NCI-H2171 (cell line): ENCODE measurements at regions not wholly inside any gene's neighbourhood (a gene's known extent, or its start where the extent isn't known, plus 50 kb on each side); places are given as distances from the start of the nearest gene placed in this dataset.

Experiments used
- DNase-seq: peaks from one replicate; lab custom pipeline; 2025; lab: John Stamatoyannopoulos, UW

DNA sequence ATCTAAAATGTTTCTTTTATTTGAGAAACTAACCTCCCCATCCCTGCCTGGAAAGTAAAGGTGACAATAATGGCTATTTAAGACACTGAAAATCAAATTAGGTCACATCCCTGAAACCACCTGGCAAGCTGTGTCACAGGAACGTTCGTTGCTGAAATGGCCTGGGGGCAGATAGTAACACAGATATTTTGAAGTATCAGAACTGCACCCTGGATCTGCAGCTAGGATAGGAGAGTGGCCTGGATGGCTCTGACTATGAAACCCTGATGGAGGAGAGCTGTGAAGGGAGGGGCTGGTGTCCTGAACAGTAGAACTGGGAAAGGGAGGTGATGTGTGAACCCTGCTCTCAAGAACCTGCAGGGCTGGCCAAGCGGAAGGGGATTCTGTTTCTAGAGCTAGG lies 648.3 kb upstream of the CFAP20DC start:
- DNase-seq: no peak

DNA sequence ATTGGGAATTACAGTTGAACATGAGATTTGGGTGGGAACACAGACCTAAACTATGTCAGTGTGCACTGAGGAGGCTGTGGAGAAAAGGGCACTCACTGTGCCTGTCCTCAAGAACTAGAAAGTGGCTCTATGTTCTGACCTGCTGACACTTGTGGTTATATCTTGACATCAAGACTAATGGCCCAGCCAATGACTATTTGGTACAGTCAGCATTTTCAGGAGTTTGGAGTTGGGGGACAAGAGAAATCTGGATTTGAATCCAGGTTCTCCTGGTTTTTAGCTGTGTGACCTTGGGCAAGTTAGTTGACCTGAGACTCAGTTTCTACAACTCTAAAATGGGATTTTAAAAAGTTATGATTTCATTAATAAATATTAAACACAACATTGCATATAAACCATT lies 647.0 kb upstream of the CFAP20DC start:
- DNase-seq: no peak

DNA sequence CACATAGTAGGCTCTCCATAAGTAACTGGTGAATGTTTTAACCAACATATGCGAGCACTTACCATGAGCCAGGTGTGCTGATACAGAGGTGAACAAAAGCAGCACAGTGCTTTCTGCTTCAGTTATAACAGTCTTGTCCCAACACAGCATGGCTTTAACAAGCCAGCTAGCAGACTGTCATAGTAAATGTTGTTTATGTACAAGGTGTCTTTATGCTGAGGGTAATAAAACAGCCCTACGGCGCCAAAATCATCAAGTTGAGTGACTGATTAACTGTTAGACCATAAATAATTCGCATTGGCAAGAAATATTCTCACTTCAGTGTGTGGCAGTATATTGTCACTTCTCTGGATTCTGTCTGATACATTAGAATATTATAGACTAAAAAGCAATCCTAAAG lies 646.0 kb upstream of the CFAP20DC start:
- DNase-seq: no peak

DNA sequence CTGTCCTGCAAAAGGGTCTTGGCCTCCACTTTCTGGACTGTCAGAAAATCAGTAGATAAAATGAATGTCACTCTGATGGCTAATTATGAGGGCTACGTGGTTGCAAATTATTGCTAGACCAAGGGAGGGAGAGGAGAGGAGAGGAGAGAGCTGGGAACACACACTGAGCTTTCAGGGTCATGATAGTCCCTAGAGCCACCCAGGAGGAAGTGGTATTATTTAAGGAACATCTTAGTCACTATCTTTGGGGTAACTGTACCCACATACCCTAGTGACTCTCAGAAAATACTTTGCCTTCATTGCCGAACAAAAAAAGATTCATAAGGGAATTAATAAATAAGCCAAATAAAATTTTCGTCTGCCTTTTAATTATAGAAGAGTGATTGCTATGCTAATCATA lies 642.3 kb upstream of the CFAP20DC start:
- DNase-seq: no peak

DNA sequence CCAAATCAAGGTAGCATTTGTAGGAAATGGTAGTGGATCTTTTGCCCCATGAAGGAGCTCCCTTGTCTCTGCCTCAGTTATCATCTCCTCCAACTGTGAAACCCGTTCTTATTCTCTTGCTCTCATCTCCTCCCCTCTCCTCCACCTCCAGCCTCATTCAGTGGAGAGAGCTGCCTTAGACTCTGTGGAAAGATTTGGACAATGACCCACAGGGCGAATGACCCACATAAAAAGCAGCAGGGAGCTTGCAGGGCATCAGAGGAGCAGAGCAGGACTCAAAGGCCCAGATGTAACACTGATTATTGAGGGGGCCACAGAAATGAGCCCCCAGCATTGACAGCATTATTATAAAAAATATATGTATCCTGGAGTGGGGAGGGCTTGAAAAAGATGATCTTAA lies 641.1 kb upstream of the CFAP20DC start:
- no peak for DNase-seq

DNA sequence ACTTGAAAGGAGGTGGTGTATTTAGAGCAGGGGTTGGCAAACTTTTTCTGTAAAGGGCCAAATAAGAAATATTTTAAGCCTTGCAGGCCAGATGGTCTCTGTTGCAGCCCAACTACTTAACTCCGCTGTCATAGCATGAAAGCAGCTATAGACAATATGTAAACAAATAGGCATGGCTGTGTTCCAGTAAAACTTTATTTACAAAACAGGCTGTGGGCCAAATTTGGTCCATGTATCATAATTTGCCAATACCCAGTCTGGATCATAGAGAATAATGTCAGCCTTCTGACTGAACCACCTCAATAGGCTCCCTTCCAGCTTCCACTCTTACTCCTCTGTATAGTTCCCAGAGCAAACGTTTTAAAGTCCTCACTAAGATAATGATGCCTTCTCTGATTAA lies 638.8 kb upstream of the CFAP20DC start:
- no peak for DNase-seq

DNA sequence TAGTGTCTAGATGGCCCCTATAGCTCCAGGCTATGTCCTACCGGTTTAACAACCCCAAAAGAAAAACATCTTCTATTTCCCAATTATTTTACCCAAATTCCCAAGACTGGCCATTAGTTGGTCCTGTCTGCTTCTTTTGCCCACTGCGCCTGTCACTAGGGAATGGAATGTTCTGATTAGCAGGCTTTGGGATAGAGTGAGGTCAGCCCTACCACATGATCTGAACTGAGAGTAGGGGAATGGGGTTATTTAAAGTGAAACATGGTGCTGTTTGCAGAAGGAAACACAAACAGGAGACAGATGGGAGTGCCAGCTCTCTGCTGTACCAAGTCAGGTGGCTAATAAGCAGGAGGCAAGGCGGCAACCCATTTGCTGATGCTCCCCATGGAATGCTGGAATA lies 635.6 kb upstream of the CFAP20DC start:
- DNase-seq: no peak

DNA sequence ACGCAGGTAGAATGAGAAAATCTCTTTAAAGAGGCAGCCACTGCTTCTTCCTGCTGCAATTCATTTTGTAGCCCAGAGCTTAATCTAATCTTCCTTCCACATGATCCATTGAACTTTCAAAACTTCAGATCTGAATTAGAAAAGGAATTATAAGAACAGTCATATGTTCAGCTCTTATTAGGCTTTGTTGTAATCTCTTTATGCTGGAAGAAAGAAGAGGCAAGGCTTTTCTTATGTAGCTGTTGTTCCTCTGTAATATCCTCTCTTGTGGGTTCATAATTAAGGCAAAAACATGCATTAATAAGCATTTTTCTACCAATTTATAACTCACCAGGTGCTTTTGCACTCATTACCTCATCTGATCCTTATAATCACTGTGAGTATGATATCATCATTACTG lies 634.9 kb upstream of the CFAP20DC start:
- DNase-seq: no peak

DNA sequence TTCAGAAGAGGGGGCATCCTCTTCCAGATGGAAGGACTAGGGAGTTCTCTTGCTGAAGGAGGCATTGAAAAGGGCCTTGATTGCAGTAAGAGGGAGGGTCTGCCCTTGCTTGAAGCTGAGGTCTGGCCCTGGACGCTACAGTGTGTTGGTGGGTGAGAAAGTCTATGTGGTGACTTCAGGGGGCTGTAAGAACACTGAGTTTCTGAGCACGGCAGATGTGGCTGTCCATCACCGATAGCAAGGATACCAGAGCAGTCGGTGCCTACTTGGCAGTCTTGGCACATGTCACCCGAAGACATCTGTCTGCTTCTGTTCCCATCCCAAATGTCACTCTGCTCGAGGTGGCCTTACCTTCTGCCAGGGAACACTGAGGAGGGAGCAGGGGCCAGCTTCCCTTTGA lies 631.1 kb upstream of the CFAP20DC start:
- no peak for DNase-seq

DNA sequence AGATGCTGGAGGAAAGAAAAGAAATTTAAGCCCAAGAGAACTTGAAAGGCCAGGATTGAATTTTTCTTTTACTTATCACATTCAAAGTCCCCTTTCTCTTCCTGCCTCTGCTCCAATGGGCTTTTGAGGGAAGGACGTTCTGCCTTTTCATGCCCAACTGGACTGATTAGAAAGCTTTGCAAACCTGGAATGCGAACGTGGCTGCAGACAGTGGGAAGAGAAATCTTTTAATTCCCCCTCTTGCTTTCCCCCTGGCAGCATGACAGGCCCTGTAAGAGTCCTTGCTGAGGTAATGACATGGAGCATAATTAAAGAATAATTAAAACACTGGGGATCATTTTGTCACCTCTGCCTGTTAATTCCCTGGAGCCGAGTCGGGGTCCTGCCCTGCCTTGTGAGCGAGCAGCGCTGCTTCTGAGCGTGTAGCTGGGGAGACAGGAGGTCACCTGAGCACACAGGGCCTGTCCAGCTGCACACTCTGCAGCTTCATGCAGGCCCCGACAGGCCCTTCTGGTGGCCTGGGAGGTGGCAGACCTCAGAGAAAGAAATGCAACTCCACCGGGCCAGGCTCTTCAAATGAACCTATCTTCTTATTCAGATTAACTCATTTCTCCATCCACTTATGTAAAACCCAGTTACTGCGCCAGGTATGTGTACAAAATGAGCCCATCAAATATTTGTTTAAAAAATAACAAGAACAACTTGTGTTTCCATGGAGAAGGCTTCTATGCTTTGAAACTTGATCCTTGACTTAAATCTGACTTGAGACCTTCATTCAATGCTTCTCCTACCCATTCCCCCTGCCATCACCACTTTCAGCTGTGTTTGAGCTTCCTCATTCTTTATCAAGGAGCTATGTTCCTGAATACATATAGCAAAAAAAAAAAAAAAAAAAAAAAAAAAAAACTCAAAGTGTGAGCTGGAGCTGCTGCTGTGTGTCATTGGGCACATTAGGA lies 628.2 kb upstream of the CFAP20DC start:
- DNase-seq: no peak

DNA sequence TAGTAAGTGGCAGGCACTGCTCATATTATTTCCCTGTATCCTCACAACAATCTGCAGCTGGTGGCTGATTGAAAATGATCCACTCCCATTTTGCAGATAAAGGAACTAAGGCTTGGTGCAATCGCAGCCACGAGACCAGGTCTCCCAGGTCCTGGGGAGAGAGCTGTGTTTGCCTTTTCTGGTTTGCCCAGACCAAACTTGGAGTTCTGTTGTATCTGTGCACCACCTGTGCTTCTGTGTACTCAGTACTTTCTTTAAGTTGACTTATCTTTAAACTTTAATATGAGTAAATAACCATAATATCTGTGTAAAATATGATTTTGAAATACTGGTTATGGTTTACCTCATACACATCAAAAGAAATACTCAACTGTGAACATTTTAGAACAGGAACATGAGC lies 625.7 kb upstream of the CFAP20DC start:
- no peak for DNase-seq

DNA sequence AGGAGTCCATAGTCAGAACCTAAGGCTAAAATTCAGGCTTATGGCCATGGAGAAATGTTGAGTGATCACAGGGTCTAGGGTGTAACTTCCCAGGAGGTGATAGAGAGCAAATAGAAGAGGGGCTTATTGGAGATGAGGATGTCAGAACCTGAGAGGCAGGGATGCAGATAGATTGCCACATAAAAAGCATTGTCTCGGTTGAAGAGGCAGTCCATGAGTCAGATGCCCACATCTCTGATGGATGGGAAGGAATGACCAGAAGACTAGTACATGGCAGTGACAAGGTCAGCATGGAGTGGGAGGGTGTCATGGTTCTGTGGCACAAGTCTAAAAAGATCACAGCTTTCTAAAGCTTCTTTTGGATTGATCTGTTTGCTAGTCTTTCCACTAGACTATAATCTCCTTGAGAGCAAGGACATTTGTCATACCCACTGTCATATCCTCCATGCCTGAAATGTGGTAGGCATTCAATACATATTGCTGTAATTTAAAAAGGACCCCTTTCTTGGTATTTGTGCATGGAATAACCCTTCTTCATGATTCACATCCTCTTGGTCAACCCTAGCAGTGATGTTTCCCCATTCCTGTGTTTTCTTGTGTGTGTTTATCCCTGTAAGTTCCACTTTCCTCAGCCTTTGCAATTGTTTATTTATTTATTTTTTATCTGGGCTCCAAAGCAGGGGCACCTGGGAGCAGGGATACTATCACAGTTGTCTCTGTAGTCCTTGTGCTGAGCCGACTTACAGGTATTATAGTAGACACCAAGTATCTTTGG lies 613.4 kb upstream of the CFAP20DC start:
- no peak for DNase-seq

DNA sequence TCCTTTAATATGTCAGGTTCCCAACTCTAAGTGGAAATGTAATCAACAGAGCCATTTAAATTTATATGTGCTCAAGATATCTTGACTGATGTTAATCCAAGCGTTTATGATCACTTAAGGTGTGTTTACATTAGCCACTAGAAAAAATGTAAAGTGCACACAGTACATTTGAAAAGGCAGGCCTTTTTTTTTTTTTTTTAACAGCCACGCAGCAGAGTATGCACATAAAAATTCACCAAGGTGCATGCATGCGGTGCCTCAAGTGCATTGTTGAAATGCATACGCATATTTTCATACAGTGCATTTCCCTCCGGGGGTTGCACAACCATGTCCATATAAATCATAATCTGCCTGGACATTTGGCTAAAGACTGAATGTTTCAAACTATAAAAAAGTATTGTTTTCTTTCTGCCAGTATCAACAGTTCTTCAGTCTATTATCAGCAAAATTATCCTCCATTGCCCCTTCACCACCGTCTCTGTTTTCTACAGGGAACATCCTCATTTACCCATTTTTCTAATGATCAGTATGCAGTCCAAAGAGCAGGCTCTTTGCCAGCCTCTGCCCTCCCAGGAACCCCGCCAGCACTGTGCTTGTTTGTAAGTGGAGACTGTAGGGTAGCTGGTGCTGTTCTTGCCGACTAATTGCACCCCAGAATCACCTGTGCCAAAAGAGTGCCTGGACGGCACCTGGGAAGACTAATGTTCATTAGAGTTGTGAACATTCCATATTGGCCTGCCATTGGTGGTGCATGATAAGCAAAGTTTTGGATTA lies 611.2 kb upstream of the CFAP20DC start:
- DNase-seq: no peak

DNA sequence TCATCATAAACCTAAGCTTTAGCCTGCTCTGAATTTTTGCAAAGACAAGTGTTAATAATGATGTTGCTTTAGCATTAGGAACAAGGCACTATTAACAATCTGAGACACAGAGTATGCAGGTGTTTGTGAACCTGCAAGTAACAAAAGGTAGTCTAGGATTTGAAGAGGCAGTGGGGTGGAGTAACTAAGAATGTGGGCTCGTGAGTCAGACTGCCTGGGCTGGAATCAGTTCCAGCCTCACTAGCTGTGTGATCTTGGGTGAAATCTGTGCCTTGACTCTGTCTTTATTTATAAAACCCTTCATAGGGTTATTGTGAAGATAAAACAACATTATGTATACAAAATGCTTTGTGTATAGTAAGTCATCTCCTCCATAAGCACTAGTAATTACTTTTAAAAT lies 610.6 kb upstream of the CFAP20DC start:
- no peak for DNase-seq

DNA sequence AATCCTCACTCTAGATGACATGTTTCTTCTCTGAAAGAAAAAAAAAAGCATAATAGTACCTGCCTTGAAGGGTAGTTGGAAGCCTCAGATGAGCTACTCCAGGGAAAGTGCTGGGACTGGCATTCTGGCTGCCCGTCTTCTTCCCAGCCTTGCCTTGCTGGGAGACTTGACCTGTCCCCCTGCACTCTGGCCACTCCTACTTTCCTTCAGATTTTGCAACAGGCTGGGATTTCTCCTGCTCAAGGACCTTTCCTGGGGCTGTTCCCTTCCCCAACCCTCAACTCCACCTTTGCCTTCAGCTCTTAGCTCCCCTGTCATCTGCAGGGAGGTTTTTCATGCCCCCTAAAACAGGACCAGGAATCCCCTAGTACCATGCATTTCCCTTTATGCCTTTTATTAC lies 609.9 kb upstream of the CFAP20DC start:
- DNase-seq: no peak

DNA sequence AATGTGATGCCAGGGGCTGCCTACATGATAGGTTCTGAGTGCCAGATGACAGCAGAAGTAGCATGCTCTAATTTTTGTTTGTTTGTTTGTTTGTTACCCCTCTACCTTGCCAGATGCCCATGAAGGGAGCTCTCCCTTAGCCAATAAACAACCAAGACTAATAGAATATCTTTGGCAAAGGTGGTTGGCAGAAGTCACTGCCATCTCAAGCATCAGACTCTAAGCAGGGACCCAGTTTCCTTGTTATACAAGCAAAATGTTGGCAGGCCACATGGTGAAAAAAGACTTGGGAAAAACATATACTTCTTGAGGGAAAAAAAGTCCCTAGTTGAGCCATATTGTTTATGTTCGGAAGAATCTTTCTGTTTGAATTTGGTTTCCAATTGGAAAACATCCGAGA lies 609.0 kb upstream of the CFAP20DC start:
- DNase-seq: no peak

DNA sequence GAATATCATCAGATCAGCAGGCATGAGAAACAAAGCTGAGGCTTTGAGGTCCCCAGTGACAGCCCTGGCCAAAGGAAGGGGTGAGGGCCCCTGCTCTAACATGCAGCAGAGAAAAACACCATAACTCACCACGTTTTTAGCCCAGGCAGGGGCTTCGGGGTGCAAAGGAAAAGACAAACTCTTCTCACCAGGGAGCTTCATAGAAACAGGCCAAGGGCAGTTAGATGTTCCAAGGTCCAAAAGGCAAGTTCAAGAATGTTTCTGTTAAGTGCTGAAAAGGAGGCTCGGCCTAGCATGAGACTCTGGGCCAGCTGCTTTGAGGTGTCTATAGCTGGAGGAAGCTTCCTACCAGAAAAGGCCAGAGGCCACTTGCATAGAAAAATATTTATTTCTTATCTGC lies 608.4 kb upstream of the CFAP20DC start:
- no peak for DNase-seq

DNA sequence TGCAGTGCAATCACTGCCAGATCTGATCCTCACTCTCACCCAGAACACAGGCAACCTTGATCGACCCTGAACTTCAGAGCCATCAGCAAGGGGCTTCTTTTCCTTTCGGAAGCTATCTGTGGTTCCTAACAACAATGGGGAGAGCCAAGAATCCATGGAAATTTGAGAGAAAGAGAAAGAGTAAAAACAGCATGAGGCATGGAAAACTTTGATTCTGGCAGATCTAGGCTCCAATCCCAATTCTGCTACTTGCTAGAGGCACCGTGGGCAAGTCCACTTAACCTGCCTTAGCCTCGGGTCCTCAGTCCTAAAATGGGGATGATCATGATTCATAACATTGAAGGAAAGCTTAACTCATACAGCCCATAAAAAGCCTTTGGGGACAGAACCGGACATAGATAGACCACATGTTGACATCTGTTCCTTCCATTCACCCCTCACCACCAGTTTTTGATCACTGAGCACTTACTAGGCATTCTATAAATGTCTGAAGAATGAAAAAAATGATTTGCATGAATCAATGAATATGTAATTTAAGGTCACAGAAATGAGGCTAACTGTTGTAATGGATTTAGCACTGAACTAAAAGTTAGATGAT lies 605.7 kb upstream of the CFAP20DC start:
- no peak for DNase-seq

DNA sequence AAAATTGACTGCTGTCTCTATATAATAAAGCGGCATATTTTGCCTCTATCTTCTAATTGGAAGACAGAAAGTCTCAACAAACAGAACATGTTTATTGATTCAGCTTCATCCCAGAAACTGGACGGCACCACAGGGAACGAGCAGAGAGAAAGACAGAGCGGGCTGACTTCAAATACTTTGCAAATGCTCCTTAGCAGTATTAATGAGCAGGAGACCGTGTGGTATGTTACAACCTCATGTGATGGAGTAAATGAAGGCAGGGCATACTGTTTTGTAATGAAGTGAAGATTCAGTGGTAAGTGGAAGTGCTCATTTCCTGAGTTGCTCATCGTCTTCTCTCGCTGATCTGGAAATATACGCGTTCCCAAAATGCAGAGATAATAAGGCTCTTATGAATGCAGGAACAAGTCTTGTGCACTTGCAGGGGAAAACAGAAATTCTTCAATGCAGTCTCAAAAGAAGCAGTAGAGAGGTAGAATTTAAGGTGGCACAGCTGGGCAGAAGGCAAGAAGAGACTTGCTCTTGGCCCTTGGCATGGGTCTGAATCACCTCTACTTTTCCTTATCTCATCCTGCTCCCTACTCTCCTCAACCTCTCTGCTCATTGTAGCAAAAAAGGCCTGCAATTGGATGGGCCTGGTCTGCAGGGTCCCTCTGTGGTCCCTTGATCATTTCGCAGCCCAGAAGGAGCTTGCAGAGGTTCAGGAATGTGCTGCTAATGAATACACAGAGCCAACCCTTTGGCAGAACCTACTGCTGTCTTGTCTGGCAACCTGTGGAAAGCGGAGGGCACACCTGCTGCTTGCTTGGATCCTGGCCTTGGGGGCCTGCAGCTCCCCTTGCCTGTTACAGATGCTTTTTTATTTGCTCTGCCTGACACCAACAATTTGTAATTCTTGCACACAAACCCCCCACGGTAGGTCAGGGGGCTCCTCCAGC lies 604.9 kb upstream of the CFAP20DC start:
- no peak for DNase-seq

DNA sequence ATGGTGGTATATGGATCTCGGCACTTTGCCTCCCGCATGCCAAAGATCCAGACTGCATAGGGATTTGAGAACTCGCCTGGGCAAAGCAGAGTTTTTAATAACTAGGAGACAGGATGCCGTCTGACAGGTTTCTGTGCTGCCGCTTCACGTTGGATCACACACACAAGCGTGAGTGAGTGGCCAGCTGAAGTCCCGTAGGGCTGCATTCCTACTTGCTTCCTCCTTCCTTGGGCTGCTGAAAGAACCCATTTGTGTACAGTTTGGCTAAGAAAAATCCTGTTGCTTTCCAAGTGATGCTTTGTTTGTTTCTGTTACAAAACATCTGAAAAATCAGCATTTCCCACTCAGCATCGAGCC lies 604.3 kb upstream of the CFAP20DC start:
- no peak for DNase-seq
